Heart right ventricle (tissue), 16 donors: ENCODE measurements at regions not wholly inside any gene's neighbourhood (a gene's known extent, or its start where the extent isn't known, plus 50 kb on each side); places are given as distances from the start of the nearest gene placed in this dataset.

ENCODE experiments used
- ATAC-seq, 8 donors: fragments of 200-7000 bp; cut with Tn5 transposase; one replicate each; pipeline ENCODE4 v1.9.1; 2020; ENCODE audit warnings: mild to moderate bottlenecking in 8 of 8, moderate library complexity in 8 of 8, moderate number of reproducible peaks in 1 of 8
- DNase-seq, 2 donors: peaks; one replicate each; pipeline ENCODE4 v3.0.0-alpha.2; 2020
- H3K27ac ChIP-seq, 10 donors: fragments of 200-600 bp; sonication (generic) in 2 of 10; one replicate each; pipeline versions ENCODE4 v1.5.0 to v1.8.0; 2020 to 2022; ENCODE audit warnings: mild to moderate bottlenecking in 3 of 10
- H3K27me3 ChIP-seq, 7 donors: fragments of 200-600 bp; one replicate each; pipeline ENCODE4 v1.8.0; 2021 to 2022; ENCODE audit warnings: mild to moderate bottlenecking in 2 of 7
- H3K36me3 ChIP-seq, 9 donors: fragments of 200-600 bp; sonication (generic) in 1 of 9; one replicate each; pipeline versions ENCODE4 v1.5.0 to v1.8.0; 2020 to 2022; ENCODE audit warnings: mild to moderate bottlenecking in 2 of 9
- H3K4me1 ChIP-seq, 9 donors: fragments of 200-600 bp; sonication (generic) in 1 of 9; one replicate each; pipeline versions ENCODE4 v1.5.0 to v1.8.0; 2020 to 2022; ENCODE audit warnings: mild to moderate bottlenecking in 4 of 9
- H3K4me3 ChIP-seq, 10 donors: fragments of 200-600 bp; sonication (generic) in 2 of 10; one replicate each; pipeline versions ENCODE4 v1.5.0 to v1.8.0; 2020 to 2022; ENCODE audit warnings: mild to moderate bottlenecking in 7 of 10, moderate library complexity in 2 of 10
- H3K9me3 ChIP-seq, 11 donors: fragments of 200-600 bp in 10 of 11; sonication (generic) in 2 of 11; one replicate each; pipeline versions ENCODE4 v1.5.0 to v1.8.0; 2013 to 2022; ENCODE audit warnings: mild to moderate bottlenecking in 2 of 11, control low read depth in 1 of 11, moderate library complexity in 1 of 11
- CTCF ChIP-seq, 9 donors: fragments of 200-600 bp; sonication (generic) in 2 of 9; IDR thresholded peaks; one replicate each; pipeline versions ENCODE4 v1.5.0 to v1.8.0; 2021 to 2022; ENCODE audit warnings: antibody characterized with exemption in 9 of 9, mild to moderate bottlenecking in 5 of 9, moderate library complexity in 1 of 9
- WGBS, 2 donors: extraction: QIAGEN DNeasy Blood & Tissue Kit; methylation state at CpG; one replicate each; pipeline ENCODE4 v1.1.7; 2013; ENCODE audit warnings: inconsistent platforms in 1 of 2; 5-methylcytosine and 5-hydroxymethylcytosine counted together
- intact Hi-C, 10 donors: fragments of 100-400 bp; cut with DNase I; formaldehyde crosslinking; loops; one replicate each; pipeline versions ENCODE4 v1.11.1 to v1.14.2; 2022
- donor health status: Arrhythmogenic right ventricular cardiomyopathy.
- donor health status: ischemic (EF 13 %, LVEDD 7.1; RV severe dilation, severe dysfunction).
- donor health status: healthy with polysubstance abuse.
- donor health status: DM: no; HTN: yes; CAD: no.
- donor health status: DM: no; HTN: no; CAD: no.
- donor health status: ischemic (EF 25% LVEDD 6.9; RV normal size, moderate dysfunction).
- donor health status: ischemic (EF 25% LVEDD 5.7; RV mildly dilated, moderate dysfunction).
- donor health status: healthy.
- donor health status: DM: yes; HTN: yes; CAD: no.
- donor health status: Ischemic cardiomyopathy.
- donor health status: ischemic (EF 35%, LVEDD 5.7; RV mildly dilated, moderate dysfunction).
- donor health status: nonischemic (EF 11% LVEDD 7.7; RV severe dilation, severe dysfunction).
- donor health status: DM: yes; HTN: yes; CAD: no.
- donor health status: PGD.
- donor health status: ischemic (EF 29% LVEDD 5.4; RV normal size, mild dysfunction).
- donor health status: nonischemic (EF 23%, LVEDD 6.1; RV moderate dilation, normal function).

DNA sequence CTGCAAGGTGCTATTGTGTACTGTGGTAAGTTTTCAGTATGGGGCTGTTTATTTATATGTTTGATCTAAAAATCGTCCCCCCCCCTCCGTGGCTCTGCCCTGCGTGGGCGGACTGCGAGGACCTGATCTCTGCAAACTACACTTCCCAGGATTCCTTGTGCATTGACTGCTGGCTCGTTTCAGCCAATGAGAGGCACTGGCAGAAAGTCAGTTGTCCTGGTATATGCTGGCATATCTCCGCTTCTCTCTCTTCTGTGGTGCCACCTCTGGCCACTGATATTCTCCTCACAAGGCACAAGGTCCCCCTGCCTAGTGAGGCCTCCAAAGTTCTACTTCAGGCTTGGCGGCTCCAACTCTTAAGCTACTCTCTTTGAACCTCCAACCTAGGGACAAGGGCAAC lies 168.8 kb upstream of the ZFP42 start:
- TF ChIP-seq CTCF (IDR thresholded peaks at IDR 0.05) = no peak
- ATAC-seq = no peak
- H3K4me1 ChIP-seq = no peaks in the 10 kb centered on the region
- peaks cover 0 to 3% (median 0%) of the 10 kb centered on the region in 7 donors for H3K27me3 ChIP-seq
- WGBS, 2 donors = 64 to 69% methylated on average over 8 of the region's 8 CpGs
- no peak overlapping the region for H3K27ac ChIP-seq
- intact Hi-C loops = no loop called here
- no peaks in the 10 kb centered on the region for H3K36me3 ChIP-seq
- peaks cover 0 to 4% (median 0%) of the 10 kb centered on the region in 11 donors for H3K9me3 ChIP-seq
- no peak for DNase-seq
- no peak overlapping the region for H3K4me3 ChIP-seq

DNA sequence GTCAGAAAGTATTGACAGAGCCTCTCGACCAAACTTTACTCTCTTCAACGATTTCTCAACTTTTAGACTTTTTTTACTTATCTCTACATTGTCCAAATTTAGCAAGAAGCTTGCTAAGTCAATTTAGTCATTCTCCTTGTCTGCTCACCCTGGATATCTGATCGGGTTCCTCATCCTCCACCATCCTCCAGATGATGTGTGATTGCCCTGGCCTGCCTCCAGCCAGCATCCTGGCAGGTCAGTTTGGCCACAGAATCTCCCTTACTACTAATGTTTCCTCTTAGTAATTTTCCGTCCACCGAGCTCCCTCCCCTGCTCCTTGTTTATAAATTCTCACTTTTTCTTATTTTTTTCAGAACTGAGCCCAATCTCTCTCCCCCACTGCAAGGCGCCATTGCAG lies 167.9 kb upstream of the ZFP42 start:
- no peak for ATAC-seq
- TF ChIP-seq CTCF (IDR thresholded peaks at IDR 0.05) = no peak
- H3K36me3 ChIP-seq = no peaks in the 10 kb centered on the region
- intact Hi-C loops = no loop called here
- no peak overlapping the region for H3K4me3 ChIP-seq
- H3K27me3 ChIP-seq = peaks cover 0 to 3% (median 0%) of the 10 kb centered on the region in 7 donors
- WGBS, 2 donors = 64 to 74% methylated on average over 6 of the region's 6 CpGs
- no peaks in the 10 kb centered on the region for H3K4me1 ChIP-seq
- H3K27ac ChIP-seq = no peak overlapping the region
- H3K9me3 ChIP-seq = peaks cover 0 to 12% (median 7%) of the 10 kb centered on the region in 11 donors
- DNase-seq = no peak

DNA sequence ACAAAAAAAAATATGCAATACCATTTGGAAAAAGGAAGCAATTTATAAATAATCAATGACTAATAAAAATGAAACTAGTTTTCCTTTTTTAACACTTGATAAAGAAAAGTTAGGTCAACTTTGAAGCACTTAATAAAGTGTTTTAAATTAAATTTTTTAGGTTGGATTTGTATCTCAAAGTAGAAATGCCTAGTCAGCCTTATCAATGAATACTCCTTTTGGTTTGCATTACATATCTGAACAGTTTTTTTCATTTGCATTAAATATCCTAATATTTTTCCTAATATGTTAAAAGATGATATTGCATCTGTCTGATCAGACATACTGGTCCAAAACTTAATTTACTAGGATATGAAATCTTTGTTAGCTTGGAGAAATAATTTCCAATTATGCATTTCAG lies 155.8 kb upstream of the ZFP42 start:
- Histone ChIP-seq H3K9me3 (peaks cover 0 to 24% (median 0%) of the 10 kb centered on the region in 11 donors), H3K36me3 (no peaks in the 10 kb centered on the region), H3K4me3 (no peak overlapping the region), H3K4me1 (no peaks in the 10 kb centered on the region), H3K27ac (no peak overlapping the region), H3K27me3 (no peaks in the 10 kb centered on the region)
- no peak for ATAC-seq
- no peak for TF ChIP-seq CTCF (IDR thresholded peaks at IDR 0.05)
- intact Hi-C loops = no loop called here
- DNase-seq = no peak

GRCh38 chr4:187840814-187841213 lies 154.8 kb upstream of the ZFP42 start:
- WGBS, 2 donors = 67 to 71% methylated on average over 2 of the region's 2 CpGs

More at GRCh38 chr4:187840814-187841213, 154.8 kb upstream of the ZFP42 start:
- H3K36me3 ChIP-seq = no peaks in the 10 kb centered on the region
- TF ChIP-seq CTCF (IDR thresholded peaks at IDR 0.05) = no peak
- ATAC-seq (no peak), DNase-seq (no peak)
- peaks cover 0 to 31% (median 0%) of the 10 kb centered on the region in 11 donors for H3K9me3 ChIP-seq
- no peak overlapping the region for H3K4me3 ChIP-seq
- intact Hi-C loops = no loop called here
- no peak overlapping the region for H3K27ac ChIP-seq
- H3K4me1 ChIP-seq = no peaks in the 10 kb centered on the region
- H3K27me3 ChIP-seq = no peaks in the 10 kb centered on the region
